NCI-H128 (cell line): ENCODE measurements at regions not wholly inside any gene's neighbourhood (a gene's known extent, or its start where the extent isn't known, plus 50 kb on each side); places are given as distances from the start of the nearest gene placed in this dataset.

Source experiments
- DNase-seq: peaks from one replicate; lab custom pipeline; 2025; ENCODE audit not compliant: unreplicated experiment; lab: John Stamatoyannopoulos, UW

- no peak for DNase-seq
Observed at GRCh38 chr12:111029732-111030131, 109.4 kb upstream of the MYL2 start.

GRCh38 chr12:111029305-111029704, 108.9 kb upstream of the MYL2 start:
- no peak for DNase-seq

- DNase-seq: no peak
Observed at GRCh38 chr12:111028830-111029229, 108.5 kb upstream of the MYL2 start.

- DNase-seq: no peak
Observed at GRCh38 chr12:111027431-111027830, 107.1 kb upstream of the MYL2 start.

GRCh38 chr12:111025792-111026430, 105.5 kb upstream of the MYL2 start:
- no peak for DNase-seq

GRCh38 chr12:111025301-111025700, 104.9 kb upstream of the MYL2 start:
- DNase-seq: no peak

GRCh38 chr12:111024205-111024801, 103.9 kb upstream of the MYL2 start:
- DNase-seq: no peak

GRCh38 chr12:111022386-111022785, 102.0 kb upstream of the MYL2 start:
- no peak for DNase-seq

GRCh38 chr12:111014547-111014946, 94.2 kb upstream of the MYL2 start:
- no peak for DNase-seq

GRCh38 chr12:111012918-111013317, 92.5 kb upstream of the MYL2 start:
- no peak for DNase-seq

- DNase-seq: no peak
Observed at GRCh38 chr12:111011999-111012600, 91.7 kb upstream of the MYL2 start.

GRCh38 chr12:111010916-111011657, 90.7 kb upstream of the MYL2 start:
- DNase-seq: no peak

GRCh38 chr12:111010061-111010460, 89.7 kb upstream of the MYL2 start:
- no peak for DNase-seq

- no peak for DNase-seq
Observed at GRCh38 chr12:111006621-111007020, 86.2 kb upstream of the MYL2 start.

- no peak for DNase-seq
Observed at GRCh38 chr12:110998971-110999370, 78.6 kb upstream of the MYL2 start.

- no peak for DNase-seq
Observed at GRCh38 chr12:110998165-110998564, 77.8 kb upstream of the MYL2 start.

GRCh38 chr12:110996415-110996814, 76.0 kb upstream of the MYL2 start:
- no peak for DNase-seq

- no peak for DNase-seq
Observed at GRCh38 chr12:110995615-110996014, 75.2 kb upstream of the MYL2 start.

- no peak for DNase-seq
Observed at GRCh38 chr12:110995016-110995415, 74.6 kb upstream of the MYL2 start.

- DNase-seq: no peak
Observed at GRCh38 chr12:110993434-110993833, 73.1 kb upstream of the MYL2 start.

- no peak for DNase-seq
Observed at GRCh38 chr12:110992909-110993308, 72.5 kb upstream of the MYL2 start.

GRCh38 chr12:110983811-110984210, 63.4 kb upstream of the MYL2 start:
- no peak for DNase-seq
